Fibroblast of skin of scalp (primary cell): ENCODE measurements at regions not wholly inside any gene's neighbourhood (a gene's known extent, or its start where the extent isn't known, plus 50 kb on each side); places are given as distances from the start of the nearest gene placed in this dataset.
"Not testable (repeated sequence)": the region's sequence is repeated elsewhere in the genome, so short reads cannot be mapped to it uniquely, and the experiment has no call there.

Experiments
- DNase-seq: peaks from one replicate; pipeline ENCODE4 v3.0.0-alpha.2; 2013

- DNase-seq: peak; percentile 64
Measured at GRCh38 chr5:1635477-1635876, 111.7 kb upstream of the LPCAT1 start.

DNA sequence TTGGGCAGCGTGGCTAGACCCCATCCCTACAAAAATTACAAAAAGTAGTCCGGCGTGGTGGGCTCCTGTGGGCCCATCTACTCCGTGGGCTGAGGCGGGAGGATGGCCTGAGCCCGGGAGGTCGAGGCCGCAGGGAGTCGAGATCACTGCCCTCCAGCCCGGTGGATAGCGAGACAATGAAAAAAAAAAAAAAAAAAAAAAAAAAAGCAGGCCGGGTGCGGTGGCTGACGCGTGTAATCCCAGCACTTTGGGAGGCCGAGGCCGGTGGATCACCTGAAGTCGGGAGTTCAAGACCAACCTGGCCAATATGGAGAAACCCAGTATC, 110.5 kb upstream of the LPCAT1 start:
- no peak for DNase-seq

DNA sequence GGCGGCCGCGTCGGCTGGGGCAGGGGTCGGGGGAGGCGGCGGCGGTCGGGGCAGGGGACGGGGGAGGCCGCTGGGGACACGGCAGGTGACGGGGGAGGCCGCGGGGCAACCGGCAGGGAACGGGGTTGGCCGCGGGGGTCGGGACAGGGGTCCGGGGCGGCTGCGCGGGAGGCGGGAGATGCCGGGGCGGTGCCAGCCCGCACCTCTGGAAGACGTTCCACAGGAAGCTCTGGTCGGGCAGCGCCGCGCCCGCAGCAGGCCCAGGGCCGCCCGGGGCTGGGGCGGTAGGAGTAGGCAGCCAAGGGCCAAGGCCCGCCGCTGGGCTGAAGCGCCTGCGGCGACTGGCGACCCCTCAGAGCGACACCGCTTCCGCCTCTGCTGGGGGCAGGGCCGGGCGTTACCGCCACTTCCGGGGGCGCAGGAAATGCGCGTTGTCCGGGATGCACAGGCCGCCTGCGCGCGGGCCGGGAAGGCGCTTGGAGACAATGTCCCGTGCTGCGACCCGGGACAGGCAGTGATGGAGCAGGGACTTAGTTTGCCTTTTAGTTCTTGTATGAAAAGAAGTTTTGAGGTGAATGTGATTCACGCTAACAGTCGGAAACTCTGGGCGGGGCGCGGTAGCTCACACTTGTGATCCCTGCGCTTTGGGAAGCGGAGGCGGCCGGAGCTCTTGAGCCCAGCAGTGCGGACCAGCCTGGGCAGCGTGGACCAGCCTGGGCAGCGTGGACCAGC, 110.0 kb upstream of the LPCAT1 start:
- DNase-seq: peak; percentile 83

DNA sequence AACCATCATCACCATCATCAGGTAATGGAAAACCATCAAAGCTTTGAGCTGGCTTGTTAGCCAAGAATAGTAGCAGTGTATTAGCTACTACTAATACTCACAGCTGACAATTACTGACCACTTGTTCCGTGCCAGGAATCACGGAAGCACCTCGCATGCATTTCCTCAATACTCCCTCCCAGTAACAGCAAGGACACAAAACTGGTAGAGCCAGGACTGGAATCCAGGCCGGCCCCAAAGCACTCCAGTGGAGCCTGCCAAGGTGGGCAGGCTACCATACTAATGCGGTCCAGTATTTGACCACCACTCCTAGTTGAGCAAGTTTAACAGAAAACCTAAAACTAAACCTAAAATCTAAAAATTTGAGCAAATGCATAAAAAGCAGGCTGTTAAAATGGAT, 107.2 kb upstream of the LPCAT1 start:
- DNase-seq: not testable (repeated sequence)

GRCh38 chr5:1626397-1626796, 102.6 kb upstream of the LPCAT1 start:
- not testable (repeated sequence) for DNase-seq

DNA sequence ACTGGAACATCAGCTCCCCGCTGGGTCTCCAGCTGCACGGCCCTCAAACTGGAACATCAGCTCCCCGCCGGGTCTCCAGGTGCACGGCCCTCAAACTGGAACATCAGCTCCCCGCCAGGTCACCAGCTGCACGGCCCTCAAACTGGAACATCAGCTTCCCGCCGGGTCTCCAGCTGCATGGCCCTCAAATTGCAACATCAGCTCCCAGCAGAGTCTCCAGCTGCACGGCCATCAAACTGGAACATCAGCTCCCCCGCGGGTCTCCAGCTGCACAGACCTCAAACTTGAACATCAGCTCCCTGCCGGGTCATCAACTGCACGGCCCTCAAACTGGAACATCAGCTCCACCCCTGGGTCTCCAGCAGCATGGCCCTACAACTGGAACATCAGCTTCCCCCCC, 95.8 kb upstream of the LPCAT1 start:
- DNase-seq: not testable (repeated sequence)

GRCh38 chr5:1618296-1618865, 94.6 kb upstream of the LPCAT1 start:
- DNase-seq: not testable (repeated sequence)

DNA sequence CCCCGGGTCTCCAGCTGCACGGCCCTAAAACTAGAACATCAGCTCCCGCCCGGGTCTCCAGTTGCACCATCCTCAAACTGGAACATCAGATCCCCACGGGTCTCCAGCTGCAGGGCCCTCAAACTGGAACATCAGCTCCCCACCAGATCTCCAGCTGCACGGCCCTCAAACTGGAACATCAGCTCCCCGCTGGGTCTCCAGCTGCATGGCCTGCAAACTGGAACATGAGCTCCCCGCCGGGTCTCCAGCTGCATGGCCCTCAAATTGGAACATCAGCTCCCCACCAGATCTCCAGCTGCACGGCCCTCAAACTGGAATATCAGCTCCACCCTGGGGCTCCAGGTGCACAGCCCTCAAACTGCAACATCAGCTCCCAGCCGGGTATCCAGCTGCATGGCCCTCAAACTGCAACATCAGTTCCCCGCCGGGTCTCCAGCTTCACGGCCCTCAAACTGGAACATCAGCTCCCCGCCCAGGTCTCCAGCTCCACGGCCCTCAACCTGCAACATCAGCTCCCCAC, 93.5 kb upstream of the LPCAT1 start:
- not testable (repeated sequence) for DNase-seq

DNA sequence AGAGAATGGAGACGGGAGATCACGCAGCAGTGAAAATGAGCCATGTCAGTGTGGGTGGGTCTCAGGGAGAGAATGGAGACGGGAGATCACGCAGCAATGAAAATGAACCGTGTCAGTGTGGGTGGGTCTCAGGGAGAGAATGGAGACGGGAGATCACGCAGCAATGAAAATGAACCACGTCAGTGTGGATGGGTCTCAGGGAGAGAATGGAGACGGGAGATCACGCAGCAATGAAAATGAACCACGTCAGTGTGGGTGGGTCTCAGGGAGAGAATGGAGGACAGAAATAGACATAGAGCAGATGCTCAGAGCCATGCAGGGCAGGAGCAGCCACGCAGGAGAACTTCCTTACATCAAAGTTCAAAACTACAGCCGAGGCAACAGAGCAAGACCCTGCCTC, 89.8 kb upstream of the LPCAT1 start:
- DNase-seq: not testable (repeated sequence)

- not testable (repeated sequence) for DNase-seq
Measured at GRCh38 chr5:1610526-1610925, 86.8 kb upstream of the LPCAT1 start.

DNA sequence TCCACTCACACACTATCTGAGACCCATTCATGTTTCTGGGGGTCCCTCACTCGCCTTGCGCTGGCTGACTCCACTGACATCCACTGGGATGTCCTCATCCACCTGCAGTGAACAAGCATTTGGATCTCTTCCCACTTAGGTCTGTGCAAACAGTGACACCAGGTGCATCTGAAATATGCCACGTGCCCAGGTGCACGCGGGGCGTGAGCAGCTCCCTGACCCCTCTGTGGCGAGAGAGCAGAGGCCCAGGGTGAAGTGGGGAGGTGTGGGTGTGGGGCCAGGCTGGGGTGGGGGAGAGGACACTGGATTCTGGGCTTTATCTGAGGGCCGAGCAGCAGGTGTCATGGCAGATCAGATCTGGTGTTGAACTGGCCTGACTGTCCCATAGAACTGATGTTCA, 85.4 kb upstream of the LPCAT1 start:
- DNase-seq: not testable (repeated sequence)

- DNase-seq: peak; percentile 69
Measured at GRCh38 chr5:1608336-1608735, 84.6 kb upstream of the LPCAT1 start.

- not testable (repeated sequence) for DNase-seq
Measured at GRCh38 chr5:1606951-1607350, 83.2 kb upstream of the LPCAT1 start.

DNA sequence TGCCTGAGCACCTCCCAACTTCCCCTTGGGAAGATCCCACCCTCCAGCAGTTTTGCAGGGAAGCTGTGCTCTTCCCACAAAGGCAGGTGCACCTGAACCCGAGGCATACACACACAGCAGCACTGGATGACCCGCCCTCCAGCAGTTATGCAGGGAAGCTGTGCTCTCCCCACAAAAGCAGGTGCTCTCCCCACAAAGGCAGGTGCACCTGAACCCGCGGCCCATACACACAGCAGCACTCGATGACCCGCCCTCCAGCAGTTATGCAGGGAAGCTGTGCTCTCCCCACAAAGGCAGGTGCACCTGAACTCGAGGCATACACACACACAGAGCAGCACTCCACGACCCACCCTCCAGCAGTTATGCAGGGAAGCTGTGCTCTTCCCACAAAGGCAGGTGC, 80.2 kb upstream of the LPCAT1 start:
- DNase-seq: not testable (repeated sequence)

DNA sequence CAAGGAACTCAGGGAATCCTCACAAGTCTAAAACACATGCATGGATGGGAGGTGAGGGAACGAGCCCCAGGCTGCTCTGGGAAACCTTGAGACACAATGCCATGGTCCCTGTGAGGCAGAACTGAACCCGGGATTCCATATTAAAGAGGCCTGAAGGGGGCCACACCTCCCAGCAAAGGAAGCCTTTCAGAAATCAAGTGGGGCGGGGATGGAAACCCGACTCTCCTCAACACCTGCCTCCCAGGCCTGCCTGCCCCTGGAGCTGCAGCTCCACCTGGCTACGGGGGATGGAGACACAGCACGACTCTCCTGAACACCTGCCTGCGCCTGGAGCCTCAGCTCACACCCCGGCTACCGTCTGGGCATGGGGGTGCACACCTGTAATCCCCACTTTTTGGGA, 77.8 kb upstream of the LPCAT1 start:
- not testable (repeated sequence) for DNase-seq

- peak; percentile 31 for DNase-seq
Measured at GRCh38 chr5:1598950-1599737, 75.4 kb upstream of the LPCAT1 start.

DNA sequence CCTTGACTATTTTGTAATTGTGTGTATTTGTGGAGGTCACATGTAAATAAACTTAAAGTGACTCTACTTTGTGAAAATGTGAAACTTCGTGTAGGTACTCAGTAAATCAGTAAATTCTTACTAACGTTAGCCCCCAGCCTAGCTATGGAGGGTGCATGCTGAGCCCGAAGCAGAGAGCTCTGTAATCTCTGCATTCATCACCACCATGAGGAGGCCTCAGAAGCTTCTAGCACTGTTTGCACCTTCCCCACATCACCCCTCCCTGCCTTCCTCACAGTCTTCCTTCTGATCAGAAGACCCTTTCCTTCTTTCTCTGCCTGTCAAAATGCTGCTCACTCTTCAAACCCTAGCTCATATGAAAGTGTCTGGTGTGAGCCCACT, 73.3 kb upstream of the LPCAT1 start:
- peak; percentile 5 for DNase-seq

- not testable (repeated sequence) for DNase-seq
Measured at GRCh38 chr5:1596462-1597092, 72.8 kb upstream of the LPCAT1 start.

GRCh38 chr5:1594357-1595106, 70.8 kb upstream of the LPCAT1 start:
- DNase-seq: peak; percentile 61

DNA sequence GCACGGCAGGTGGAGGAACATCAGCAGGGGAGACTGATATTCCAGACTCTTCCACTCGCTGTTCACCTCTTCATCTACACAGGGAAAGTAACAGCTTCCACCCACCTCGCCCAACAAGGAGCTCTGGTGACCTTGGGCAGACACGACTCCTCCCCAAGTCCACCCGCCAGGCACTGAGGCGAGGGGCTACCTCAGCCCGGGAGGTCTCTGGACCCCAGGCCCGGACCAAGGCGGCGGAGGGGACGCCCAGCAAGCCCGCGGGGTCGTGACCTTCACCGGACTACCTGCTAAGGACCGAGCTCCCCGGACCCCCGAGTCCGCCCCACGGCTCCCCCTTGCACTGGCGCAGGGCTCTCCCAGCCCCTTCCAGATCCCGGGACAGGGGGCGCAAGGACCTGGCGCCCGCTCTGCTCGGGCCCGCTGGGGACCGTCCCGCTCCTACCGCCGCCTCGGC, 70.2 kb upstream of the LPCAT1 start:
- no peak for DNase-seq

GRCh38 chr5:1588071-1588694, 64.4 kb upstream of the LPCAT1 start:
- DNase-seq: not testable (repeated sequence)
